PC-3 (cell line): ENCODE measurements at regions not wholly inside any gene's neighbourhood (a gene's known extent, or its start where the extent isn't known, plus 50 kb on each side); places are given as distances from the start of the nearest gene placed in this dataset.
A peak's percentile ranks its signal among the peaks of the same experiment; 100 is the strongest.

ENCODE experiments used
- ATAC-seq: fragments of 200-7000 bp; cut with Tn5 transposase; 2 replicates; pipeline ENCODE4 v1.9.1; 2020; ENCODE audit warnings: mild to moderate bottlenecking, moderate library complexity
- BruUV-seq: library from RNA; stranded (reverse); fragments of 400-500 nt; replicated peaks from 2 replicates; lab custom pipeline; 2021; lab: Mats Ljungman, UMichigan
- CTCF ChIA-PET: fragments of 300-600 bp; sonication (Branson Sonifier 250); formaldehyde crosslinking; loops from one replicate; lab custom pipeline; 2022; ENCODE audit warnings: antibody characterized with exemption; lab: Charles Lee
- POLR2A ChIA-PET: fragments of 300-600 bp; sonication (Branson Sonifier 250); formaldehyde crosslinking; loops from one replicate; lab custom pipeline; 2022; ENCODE audit warnings: antibody characterized with exemption; ENCODE audit not compliant: unreplicated experiment; lab: Charles Lee
- DNase-seq: peaks from one replicate; pipeline ENCODE4 v3.0.0-alpha.2; 2015
- H2AFZ ChIP-seq: fragments of 300-600 bp; sonication (generic); 2 replicates; pipeline ENCODE4 v1.6.0; 2016; ENCODE audit warnings: antibody characterized with exemption, low read length
- H3F3A ChIP-seq: fragments of 300-600 bp; sonication (generic); one replicate; pipeline ENCODE4 v1.6.0; 2017; ENCODE audit warnings: antibody characterized with exemption, low read length, control low read depth, mild to moderate bottlenecking; ENCODE audit not compliant: unreplicated experiment
- H3K27ac ChIP-seq: fragments of 300-600 bp; sonication (generic); 2 replicates; pipeline ENCODE4 v1.5.1; 2016; ENCODE audit warnings: mild to moderate bottlenecking, low read length
- H3K27me3 ChIP-seq: fragments of 300-600 bp; sonication (generic); 2 replicates; pipeline ENCODE4 v1.6.1; 2016; ENCODE audit warnings: low read length, mixed read lengths
- H3K36me3 ChIP-seq: fragments of 300-600 bp; sonication (generic); 2 replicates; pipeline ENCODE4 v1.6.1; 2016; ENCODE audit warnings: low read depth, mixed run types, low read length, mixed read lengths
- H3K4me1 ChIP-seq: fragments of 300-600 bp; sonication (generic); 2 replicates; pipeline ENCODE4 v1.5.1; 2016; ENCODE audit warnings: low read length; ENCODE audit not compliant: insufficient read depth
- H3K4me2 ChIP-seq: fragments of 300-600 bp; sonication (generic); 2 replicates; pipeline ENCODE4 v1.6.0; 2016; ENCODE audit warnings: low read length
- H3K4me3 ChIP-seq: fragments of 300-600 bp; sonication (generic); 2 replicates; pipeline ENCODE4 v1.5.1; 2016; ENCODE audit warnings: mild to moderate bottlenecking, low read length, mixed read lengths
- H3K79me2 ChIP-seq: fragments of 300-600 bp; sonication (generic); 2 replicates; pipeline ENCODE4 v1.6.1; 2017; ENCODE audit warnings: low read length, mixed read lengths
- H3K9ac ChIP-seq: fragments of 300-600 bp; sonication (generic); 2 replicates; pipeline ENCODE4 v1.6.0; 2016; ENCODE audit warnings: mild to moderate bottlenecking, low read length
- H3K9me2 ChIP-seq: fragments of 300-600 bp; sonication (generic); replicated peaks from 2 replicates; pipeline ENCODE4 v1.6.1; 2016; ENCODE audit warnings: mixed run types, low read length, mixed read lengths
- H3K9me3 ChIP-seq: fragments of 300-600 bp; sonication (generic); 2 replicates; pipeline ENCODE4 v1.6.1; 2016; ENCODE audit warnings: low read length, mixed read lengths
- H4K20me1 ChIP-seq: fragments of 300-600 bp; sonication (generic); 2 replicates; pipeline ENCODE4 v1.6.1; 2016; ENCODE audit warnings: low read length, mixed read lengths
- CTCF ChIP-seq: fragments of 300-600 bp; sonication (generic); conservative IDR thresholded peaks from 2 replicates; pipeline ENCODE4 v1.5.1; 2017; ENCODE audit warnings: antibody characterized with exemption, low read depth, mild to moderate bottlenecking, low read length
- EZH2 ChIP-seq: fragments of 300-600 bp; sonication (generic); IDR thresholded peaks from one replicate; pipeline ENCODE4 v1.6.1; 2017; ENCODE audit warnings: antibody characterized with exemption, mild to moderate bottlenecking, low read length; ENCODE audit not compliant: unreplicated experiment
- EZH2phosphoT487 ChIP-seq: fragments of 300-600 bp; sonication (generic); IDR thresholded peaks from 2 replicates; pipeline ENCODE4 v1.6.1; 2018; ENCODE audit warnings: mild to moderate bottlenecking, antibody characterized with exemption, low read length, borderline replicate concordance
- intact Hi-C: fragments of 100-400 bp; cut with micrococcal nuclease; formaldehyde crosslinking; loops from 2 replicates; pipeline ENCODE4 v1.9.0; 2023

GRCh38 chrX:45428831-45429230 is 228.2 kb upstream of the DIPK2B start:
- H2AFZ ChIP-seq, result no peak overlapping the region
- H3K4me2 ChIP-seq, result no peak overlapping the region
- H3K79me2 ChIP-seq, result no peaks in the 10 kb centered on the region
- no peaks in the 10 kb centered on the region for H3F3A ChIP-seq
- intact Hi-C loops, result no loop called here
- H3K4me3 ChIP-seq, result no peak overlapping the region
- POLR2A ChIA-PET, result no interaction called here
- no peak overlapping the region for H3K27ac ChIP-seq
- H3K9ac ChIP-seq, result no peak overlapping the region
- no peaks in the 10 kb centered on the region for H4K20me1 ChIP-seq
- H3K9me3 ChIP-seq, result no peaks in the 10 kb centered on the region
- no peak for TF ChIP-seq EZH2
- no peak for TF ChIP-seq CTCF
- no peak for TF ChIP-seq EZH2phosphoT487
- BruUV-seq, result no TSS peak
- DNase-seq (no peak), ATAC-seq (no peak)
- H3K9me2 ChIP-seq, result no peaks in the 10 kb centered on the region
- no peaks in the 10 kb centered on the region for H3K36me3 ChIP-seq
- H3K27me3 ChIP-seq, result no peaks in the 10 kb centered on the region
- no peaks in the 10 kb centered on the region for H3K4me1 ChIP-seq
- CTCF ChIA-PET, result no interaction called here

- H3K79me2 ChIP-seq, result no peaks in the 10 kb centered on the region
- POLR2A ChIA-PET, result no interaction called here
- H3K9me3 ChIP-seq, result 0 out of 2 replicates have a peak, but pooled peaks cover 8% of the 10 kb centered on the region
- DNase-seq (no peak), ATAC-seq (no peak)
- H3F3A ChIP-seq, result no peaks in the 10 kb centered on the region
- H3K27ac ChIP-seq, result no peak overlapping the region
- no peak overlapping the region for H3K4me2 ChIP-seq
- no peak overlapping the region for H2AFZ ChIP-seq
- intact Hi-C loops, result no loop called here
- no TSS peak for BruUV-seq
- no peaks in the 10 kb centered on the region for H3K9me2 ChIP-seq
- H3K27me3 ChIP-seq, result no peaks in the 10 kb centered on the region
- no peaks in the 10 kb centered on the region for H4K20me1 ChIP-seq
- H3K4me1 ChIP-seq, result peaks cover 7% of the 10 kb centered on the region; the same call in 1 of the 2 replicates
- no peaks in the 10 kb centered on the region for H3K36me3 ChIP-seq
- CTCF ChIA-PET, result interaction anchor here (0.6 kb wide), 1 partner anchor 62 kb away, joined by 5 read pairs; no protein-coding TSS in a partner anchor
- no peak overlapping the region for H3K4me3 ChIP-seq
- TF ChIP-seq CTCF (no peak), EZH2 (no peak), EZH2phosphoT487 (no peak)
- H3K9ac ChIP-seq, result no peak overlapping the region
Measured at GRCh38 chrX:45424326-45424725, 223.7 kb upstream of the DIPK2B start.

- Histone ChIP-seq H3K36me3 (no peaks in the 10 kb centered on the region), H3K79me2 (no peaks in the 10 kb centered on the region), H4K20me1 (no peaks in the 10 kb centered on the region), H3K9me2 (no peaks in the 10 kb centered on the region), H3K4me3 (no peak overlapping the region), H3K4me1 (peaks cover 7% of the 10 kb centered on the region; the same call in 1 of the 2 replicates), H3K27ac (peak overlapping the region; percentile 65), H3K4me2 (peak overlapping the region; percentile 13; the same call in 1 of the 2 replicates), H3K9me3 (0 out of 2 replicates have a peak, but pooled peaks cover 8% of the 10 kb centered on the region), H3K27me3 (no peaks in the 10 kb centered on the region), H3K9ac (no peak overlapping the region; the same call in 1 of the 2 replicates), H3F3A (no peaks in the 10 kb centered on the region), H2AFZ (peak overlapping the region; percentile 19; the same call in 1 of the 2 replicates)
- POLR2A ChIA-PET, result no interaction called here
- TF ChIP-seq EZH2 (no peak), CTCF (no peak), EZH2phosphoT487 (no peak)
- CTCF ChIA-PET, result no interaction called here
- ATAC-seq (peak; percentile 71), DNase-seq (peak; percentile 52)
- intact Hi-C loops, result no loop called here
- no TSS peak for BruUV-seq
Measured at GRCh38 chrX:45422216-45422925, 221.7 kb upstream of the DIPK2B start.
